ENCODE measurements at regions not wholly inside any gene's neighbourhood (a gene's known extent, or its start where the extent isn't known, plus 50 kb on each side); places are given as distances from the start of the nearest gene placed in this dataset.

DNA sequence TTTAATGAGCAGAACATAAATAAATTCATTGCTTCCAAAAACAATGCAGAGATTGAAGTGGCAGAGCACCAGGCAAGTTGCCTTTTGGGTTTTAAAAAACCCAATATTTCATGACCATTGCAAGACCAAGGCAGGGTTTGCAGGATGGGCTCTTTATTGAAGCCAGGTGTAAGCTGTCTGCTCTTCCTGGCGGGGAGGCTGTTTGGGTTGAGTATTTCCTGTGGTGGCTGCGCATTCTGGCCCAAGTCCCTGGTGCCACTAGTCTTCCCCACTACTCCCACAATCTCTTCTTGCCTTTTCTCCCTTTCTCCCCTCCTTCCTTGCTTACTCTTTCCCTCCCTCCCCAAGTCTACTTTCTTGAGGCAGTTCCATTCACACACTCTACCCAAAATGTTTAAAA lies 116.4 kb downstream of the AKAP11 start:
- Histone ChIP-seq H4K20me1 (ENCODE audit: insufficient read depth) (no peaks in the 10 kb centered on the region), H2AFZ (ENCODE audit: low read depth, low read length) (no peak overlapping the region), H3K4me2 (ENCODE audit: low read length) (no peak overlapping the region), H3K9me3 (ENCODE audit: low read length) (no peaks in the 10 kb centered on the region), H3K27me3 (ENCODE audit: insufficient read depth, low read depth, low read length) (no peaks in the 10 kb centered on the region), H3K9ac (ENCODE audit: low read length) (no peak overlapping the region), H3K4me3 (ENCODE audit: low read length) (no peak overlapping the region), H3K36me3 (ENCODE audit: insufficient read depth, low read length) (no peaks in the 10 kb centered on the region), H3F3A (ENCODE audit: insufficient read depth, low read length, poor library complexity, severe bottlenecking) (no peaks in the 10 kb centered on the region), H3K27ac (ENCODE audit: low read length) (no peak overlapping the region), H3K79me2 (replicated peaks; ENCODE audit: insufficient read depth, low read length) (no peaks in the 10 kb centered on the region), H3K9me2 (ENCODE audit: insufficient read depth, low read length) (no peaks in the 10 kb centered on the region)
- TF ChIP-seq RAD21 (conservative IDR thresholded peaks at IDR 0.05) (no peak), TAF1 (IDR thresholded peaks at IDR 0.05; ENCODE audit: low read depth) (no peak), EP300 (conservative IDR thresholded peaks at IDR 0.05; ENCODE audit: poor library complexity, severe bottlenecking) (no peak), SMC3 (conservative IDR thresholded peaks at IDR 0.05; ENCODE audit: poor library complexity) (no peak), EZH2 (IDR thresholded peaks at IDR 0.05; ENCODE audit: borderline replicate concordance, insufficient read depth, low read length, poor library complexity, severe bottlenecking) (no peak), MXI1 (conservative IDR thresholded peaks at IDR 0.05; ENCODE audit: poor library complexity, severe bottlenecking) (no peak), POLR2AphosphoS5 (IDR thresholded peaks at IDR 0.05) (no peak)
- TF ChIP-seq, protein P1, sequence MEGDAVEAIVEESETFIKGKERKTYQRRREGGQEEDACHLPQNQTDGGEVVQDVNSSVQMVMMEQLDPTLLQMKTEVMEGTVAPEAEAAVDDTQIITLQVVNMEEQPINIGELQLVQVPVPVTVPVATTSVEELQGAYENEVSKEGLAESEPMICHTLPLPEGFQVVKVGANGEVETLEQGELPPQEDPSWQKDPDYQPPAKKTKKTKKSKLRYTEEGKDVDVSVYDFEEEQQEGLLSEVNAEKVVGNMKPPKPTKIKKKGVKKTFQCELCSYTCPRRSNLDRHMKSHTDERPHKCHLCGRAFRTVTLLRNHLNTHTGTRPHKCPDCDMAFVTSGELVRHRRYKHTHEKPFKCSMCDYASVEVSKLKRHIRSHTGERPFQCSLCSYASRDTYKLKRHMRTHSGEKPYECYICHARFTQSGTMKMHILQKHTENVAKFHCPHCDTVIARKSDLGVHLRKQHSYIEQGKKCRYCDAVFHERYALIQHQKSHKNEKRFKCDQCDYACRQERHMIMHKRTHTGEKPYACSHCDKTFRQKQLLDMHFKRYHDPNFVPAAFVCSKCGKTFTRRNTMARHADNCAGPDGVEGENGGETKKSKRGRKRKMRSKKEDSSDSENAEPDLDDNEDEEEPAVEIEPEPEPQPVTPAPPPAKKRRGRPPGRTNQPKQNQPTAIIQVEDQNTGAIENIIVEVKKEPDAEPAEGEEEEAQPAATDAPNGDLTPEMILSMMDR (IDR thresholded peaks at IDR 0.05; ENCODE audit: poor library complexity, severe bottlenecking): no peak
- TF ChIP-seq, protein P2, sequence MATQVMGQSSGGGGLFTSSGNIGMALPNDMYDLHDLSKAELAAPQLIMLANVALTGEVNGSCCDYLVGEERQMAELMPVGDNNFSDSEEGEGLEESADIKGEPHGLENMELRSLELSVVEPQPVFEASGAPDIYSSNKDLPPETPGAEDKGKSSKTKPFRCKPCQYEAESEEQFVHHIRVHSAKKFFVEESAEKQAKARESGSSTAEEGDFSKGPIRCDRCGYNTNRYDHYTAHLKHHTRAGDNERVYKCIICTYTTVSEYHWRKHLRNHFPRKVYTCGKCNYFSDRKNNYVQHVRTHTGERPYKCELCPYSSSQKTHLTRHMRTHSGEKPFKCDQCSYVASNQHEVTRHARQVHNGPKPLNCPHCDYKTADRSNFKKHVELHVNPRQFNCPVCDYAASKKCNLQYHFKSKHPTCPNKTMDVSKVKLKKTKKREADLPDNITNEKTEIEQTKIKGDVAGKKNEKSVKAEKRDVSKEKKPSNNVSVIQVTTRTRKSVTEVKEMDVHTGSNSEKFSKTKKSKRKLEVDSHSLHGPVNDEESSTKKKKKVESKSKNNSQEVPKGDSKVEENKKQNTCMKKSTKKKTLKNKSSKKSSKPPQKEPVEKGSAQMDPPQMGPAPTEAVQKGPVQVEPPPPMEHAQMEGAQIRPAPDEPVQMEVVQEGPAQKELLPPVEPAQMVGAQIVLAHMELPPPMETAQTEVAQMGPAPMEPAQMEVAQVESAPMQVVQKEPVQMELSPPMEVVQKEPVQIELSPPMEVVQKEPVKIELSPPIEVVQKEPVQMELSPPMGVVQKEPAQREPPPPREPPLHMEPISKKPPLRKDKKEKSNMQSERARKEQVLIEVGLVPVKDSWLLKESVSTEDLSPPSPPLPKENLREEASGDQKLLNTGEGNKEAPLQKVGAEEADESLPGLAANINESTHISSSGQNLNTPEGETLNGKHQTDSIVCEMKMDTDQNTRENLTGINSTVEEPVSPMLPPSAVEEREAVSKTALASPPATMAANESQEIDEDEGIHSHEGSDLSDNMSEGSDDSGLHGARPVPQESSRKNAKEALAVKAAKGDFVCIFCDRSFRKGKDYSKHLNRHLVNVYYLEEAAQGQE (IDR thresholded peaks at IDR 0.05; ENCODE audit: borderline replicate concordance): no peak

DNA sequence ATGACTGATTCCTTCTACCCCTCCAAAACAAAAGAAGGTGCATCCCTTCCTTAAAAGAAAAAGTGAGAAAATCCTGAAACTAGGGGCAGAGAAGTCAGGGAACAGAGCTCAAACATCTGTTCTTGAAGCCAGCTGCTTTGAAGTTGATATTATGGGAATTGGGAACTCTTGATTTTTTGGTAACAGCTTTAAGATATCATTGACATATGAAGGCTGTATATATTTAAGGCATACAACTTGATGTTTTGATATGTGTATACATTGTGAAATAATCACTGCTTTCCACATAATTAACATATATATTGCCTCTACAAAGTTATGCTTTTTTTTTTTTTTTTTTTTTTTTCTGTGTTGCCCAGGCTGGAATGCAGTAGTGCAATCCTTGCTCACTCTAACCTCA lies 117.1 kb downstream of the AKAP11 start:
- Histone ChIP-seq H3K36me3 (ENCODE audit: insufficient read depth, low read length) (no peaks in the 10 kb centered on the region), H3K4me2 (ENCODE audit: low read length) (no peak overlapping the region)
- TF ChIP-seq, protein P2 (IDR thresholded peaks at IDR 0.05; ENCODE audit: borderline replicate concordance): no peak
- TF ChIP-seq, protein P1 (IDR thresholded peaks at IDR 0.05; ENCODE audit: poor library complexity, severe bottlenecking): no peak
- TF ChIP-seq TAF1 (IDR thresholded peaks at IDR 0.05; ENCODE audit: low read depth) (no peak), SMC3 (conservative IDR thresholded peaks at IDR 0.05; ENCODE audit: poor library complexity) (no peak), MXI1 (conservative IDR thresholded peaks at IDR 0.05; ENCODE audit: poor library complexity, severe bottlenecking) (no peak), POLR2AphosphoS5 (IDR thresholded peaks at IDR 0.05) (no peak), EP300 (conservative IDR thresholded peaks at IDR 0.05; ENCODE audit: poor library complexity, severe bottlenecking) (no peak)

More for the DNA sequence above, 117.1 kb downstream of the AKAP11 start:
- no peak overlapping the region for H3K27ac ChIP-seq (ENCODE audit: low read length)
- no peaks in the 10 kb centered on the region for H3K9me3 ChIP-seq (ENCODE audit: low read length)
- no peaks in the 10 kb centered on the region for H3F3A ChIP-seq (ENCODE audit: insufficient read depth, low read length, poor library complexity, severe bottlenecking)
- H3K4me3 ChIP-seq (ENCODE audit: low read length): no peak overlapping the region
- no peaks in the 10 kb centered on the region for H3K9me2 ChIP-seq (ENCODE audit: insufficient read depth, low read length)
- H4K20me1 ChIP-seq (ENCODE audit: insufficient read depth): no peaks in the 10 kb centered on the region
- H2AFZ ChIP-seq (ENCODE audit: low read depth, low read length): no peak overlapping the region
- H3K79me2 ChIP-seq (replicated peaks; ENCODE audit: insufficient read depth, low read length): no peaks in the 10 kb centered on the region
- H3K27me3 ChIP-seq (ENCODE audit: insufficient read depth, low read depth, low read length): no peaks in the 10 kb centered on the region
- H3K9ac ChIP-seq (ENCODE audit: low read length): no peak overlapping the region

All from neural cell (in vitro differentiated cells).